GM12878 (cell line): ENCODE measurements at regions not wholly inside any gene's neighbourhood (a gene's known extent, or its start where the extent isn't known, plus 50 kb on each side); places are given as distances from the start of the nearest gene placed in this dataset.

Experiments
- CHD2 ChIP-seq: IDR thresholded peaks from 2 replicates; pipeline ENCODE4 v1.6.1; 2011; ENCODE audit warnings: low read depth, low read length, improper control_type of control experiment, borderline replicate concordance
- CHD4 ChIP-seq: fragments of 200-600 bp; sonication (generic); IDR thresholded peaks from 2 replicates; pipeline ENCODE4 v1.6.1; 2016; ENCODE audit warnings: mild to moderate bottlenecking
- NBN ChIP-seq: fragments of 450-650 bp; IDR thresholded peaks from 2 replicates; pipeline ENCODE4 v1.6.1; 2016
- NRF1 ChIP-seq: conservative IDR thresholded peaks from 2 replicates; pipeline ENCODE4 v1.6.1; 2011; ENCODE audit warnings: mild to moderate bottlenecking, low read depth, low read length, improper control_type of control experiment
- POLR2AphosphoS5 ChIP-seq: IDR thresholded peaks from 2 replicates; pipeline ENCODE4 v1.6.1; 2011; ENCODE audit warnings: mild to moderate bottlenecking, low read length, inconsistent platforms
- POU2F2 ChIP-seq: IDR thresholded peaks from 3 replicates; pipeline ENCODE4 v1.6.1; 2011; ENCODE audit warnings: low read depth, mild to moderate bottlenecking, low read length, borderline replicate concordance
- ZSCAN29 ChIP-seq: fragments of 450-650 bp; IDR thresholded peaks from 2 replicates; pipeline ENCODE4 v1.6.1; 2017; ENCODE audit warnings: mild to moderate bottlenecking, moderate library complexity
- TF ChIP-seq, protein P1 (sequence below): IDR thresholded peaks from 2 replicates; pipeline ENCODE4 v1.6.1; 2012; ENCODE audit warnings: low read depth, low read length, improper control_type of control experiment
- TF ChIP-seq, protein P2 (sequence below), 3 experiments: IDR thresholded peaks in 2 of 3; conservative IDR thresholded peaks in 1 of 3; 2 replicates each; pipeline ENCODE4 v1.5.1; 2011; ENCODE audit warnings: low read depth in 3 of 3, low read length in 3 of 3, mild to moderate bottlenecking in 3 of 3, control low read depth in 2 of 3, moderate library complexity in 2 of 3, inconsistent platforms in 1 of 3, mixed read lengths in 1 of 3; ENCODE audit not compliant: control insufficient read depth in 2 of 3, insufficient read depth in 1 of 3; ENCODE audit errors: extremely low read depth in 1 of 3

- no peak for TF ChIP-seq POU2F2
- TF ChIP-seq CHD2, result no peak
- TF ChIP-seq CHD4, result no peak
- TF ChIP-seq, protein P1, sequence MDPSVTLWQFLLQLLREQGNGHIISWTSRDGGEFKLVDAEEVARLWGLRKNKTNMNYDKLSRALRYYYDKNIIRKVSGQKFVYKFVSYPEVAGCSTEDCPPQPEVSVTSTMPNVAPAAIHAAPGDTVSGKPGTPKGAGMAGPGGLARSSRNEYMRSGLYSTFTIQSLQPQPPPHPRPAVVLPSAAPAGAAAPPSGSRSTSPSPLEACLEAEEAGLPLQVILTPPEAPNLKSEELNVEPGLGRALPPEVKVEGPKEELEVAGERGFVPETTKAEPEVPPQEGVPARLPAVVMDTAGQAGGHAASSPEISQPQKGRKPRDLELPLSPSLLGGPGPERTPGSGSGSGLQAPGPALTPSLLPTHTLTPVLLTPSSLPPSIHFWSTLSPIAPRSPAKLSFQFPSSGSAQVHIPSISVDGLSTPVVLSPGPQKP, result no peak
- no peak for TF ChIP-seq NRF1
- TF ChIP-seq, protein P2, sequence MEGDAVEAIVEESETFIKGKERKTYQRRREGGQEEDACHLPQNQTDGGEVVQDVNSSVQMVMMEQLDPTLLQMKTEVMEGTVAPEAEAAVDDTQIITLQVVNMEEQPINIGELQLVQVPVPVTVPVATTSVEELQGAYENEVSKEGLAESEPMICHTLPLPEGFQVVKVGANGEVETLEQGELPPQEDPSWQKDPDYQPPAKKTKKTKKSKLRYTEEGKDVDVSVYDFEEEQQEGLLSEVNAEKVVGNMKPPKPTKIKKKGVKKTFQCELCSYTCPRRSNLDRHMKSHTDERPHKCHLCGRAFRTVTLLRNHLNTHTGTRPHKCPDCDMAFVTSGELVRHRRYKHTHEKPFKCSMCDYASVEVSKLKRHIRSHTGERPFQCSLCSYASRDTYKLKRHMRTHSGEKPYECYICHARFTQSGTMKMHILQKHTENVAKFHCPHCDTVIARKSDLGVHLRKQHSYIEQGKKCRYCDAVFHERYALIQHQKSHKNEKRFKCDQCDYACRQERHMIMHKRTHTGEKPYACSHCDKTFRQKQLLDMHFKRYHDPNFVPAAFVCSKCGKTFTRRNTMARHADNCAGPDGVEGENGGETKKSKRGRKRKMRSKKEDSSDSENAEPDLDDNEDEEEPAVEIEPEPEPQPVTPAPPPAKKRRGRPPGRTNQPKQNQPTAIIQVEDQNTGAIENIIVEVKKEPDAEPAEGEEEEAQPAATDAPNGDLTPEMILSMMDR (IDR thresholded peaks at IDR 0.05 in 2 of 3, conservative IDR thresholded peaks at IDR 0.05 in 1 of 3; ENCODE audit: control insufficient read depth in 2 of 3, extremely low read depth in 1 of 3, insufficient read depth in 1 of 3, low read depth in 3 of 3, low read length in 3 of 3), result no peak
- TF ChIP-seq ZSCAN29, result no peak
- TF ChIP-seq POLR2AphosphoS5, result no peak
- no peak for TF ChIP-seq NBN
These were observed 52.5 kb upstream of the NABP1 start for GRCh38 chr2:191625446-191625845.
